ENCODE measurements at regions not wholly inside any gene's neighbourhood (a gene's known extent, or its start where the extent isn't known, plus 50 kb on each side); places are given as distances from the start of the nearest gene placed in this dataset.
A peak's percentile ranks its signal among the peaks of the same experiment; 100 is the strongest.

DNA sequence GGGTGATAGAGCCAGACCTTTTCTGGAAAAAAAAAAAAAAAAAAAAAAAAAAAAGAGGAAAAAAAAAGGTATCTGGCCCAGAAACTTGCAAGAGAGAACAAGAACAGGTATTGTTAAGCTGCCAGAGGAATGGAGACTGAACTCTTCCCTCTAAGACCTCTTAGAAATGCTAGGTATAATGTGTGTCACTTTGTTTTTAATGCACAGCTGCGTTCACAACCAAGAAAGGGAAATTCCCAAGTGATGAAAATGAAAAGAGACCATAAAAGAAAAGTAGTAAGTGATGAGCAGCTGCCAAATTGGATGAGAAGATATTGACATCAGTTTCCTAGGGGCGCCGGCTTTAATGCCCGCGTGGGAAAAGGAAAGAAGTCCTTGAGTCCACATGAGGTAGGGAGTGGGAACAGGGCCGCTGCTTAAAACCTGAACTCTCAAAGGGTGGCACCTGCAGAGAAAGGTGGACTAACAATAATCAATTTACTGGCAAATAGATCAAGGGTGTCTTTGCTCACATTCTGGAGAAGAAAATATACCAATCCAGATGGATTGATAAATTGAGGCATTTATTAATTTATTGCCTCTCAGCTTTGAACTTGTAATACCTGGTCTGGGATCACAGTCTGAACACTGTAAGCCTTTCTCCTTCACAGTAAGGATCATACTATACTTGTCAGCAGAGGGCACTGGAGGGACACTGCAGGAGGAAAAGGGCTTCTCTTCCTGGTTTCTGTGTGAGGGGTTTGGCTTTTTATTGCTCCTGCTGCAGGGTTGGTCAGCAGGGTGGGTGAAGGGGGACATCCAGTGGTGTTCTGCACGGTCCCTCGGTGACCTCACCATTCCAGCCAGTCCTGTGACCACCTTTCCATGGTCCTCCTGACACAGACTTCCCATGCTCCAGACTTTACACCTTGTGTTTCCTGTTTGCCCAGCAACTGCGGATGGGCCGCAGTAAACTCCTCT lies 131.6 kb downstream of the AQP9 start:
- peak; percentile 67 to 99 (median 96) for ATAC-seq
- DNase-seq, result peak in 3 of 6 donors; percentile 23 to 53 (median 28)
- FAIRE-seq, result no peak
- Histone ChIP-seq H3K4me1 (no peaks in the 10 kb centered on the region), H3K9me3 (no peaks in the 10 kb centered on the region), H3K36me3 (no peaks in the 10 kb centered on the region), H3K4me3 (no peak overlapping the region), H3K27ac (peak overlapping the region in 1 of 4 donors; percentile 32), H3K27me3 (no peaks in the 10 kb centered on the region)
- TF ChIP-seq, protein P1, sequence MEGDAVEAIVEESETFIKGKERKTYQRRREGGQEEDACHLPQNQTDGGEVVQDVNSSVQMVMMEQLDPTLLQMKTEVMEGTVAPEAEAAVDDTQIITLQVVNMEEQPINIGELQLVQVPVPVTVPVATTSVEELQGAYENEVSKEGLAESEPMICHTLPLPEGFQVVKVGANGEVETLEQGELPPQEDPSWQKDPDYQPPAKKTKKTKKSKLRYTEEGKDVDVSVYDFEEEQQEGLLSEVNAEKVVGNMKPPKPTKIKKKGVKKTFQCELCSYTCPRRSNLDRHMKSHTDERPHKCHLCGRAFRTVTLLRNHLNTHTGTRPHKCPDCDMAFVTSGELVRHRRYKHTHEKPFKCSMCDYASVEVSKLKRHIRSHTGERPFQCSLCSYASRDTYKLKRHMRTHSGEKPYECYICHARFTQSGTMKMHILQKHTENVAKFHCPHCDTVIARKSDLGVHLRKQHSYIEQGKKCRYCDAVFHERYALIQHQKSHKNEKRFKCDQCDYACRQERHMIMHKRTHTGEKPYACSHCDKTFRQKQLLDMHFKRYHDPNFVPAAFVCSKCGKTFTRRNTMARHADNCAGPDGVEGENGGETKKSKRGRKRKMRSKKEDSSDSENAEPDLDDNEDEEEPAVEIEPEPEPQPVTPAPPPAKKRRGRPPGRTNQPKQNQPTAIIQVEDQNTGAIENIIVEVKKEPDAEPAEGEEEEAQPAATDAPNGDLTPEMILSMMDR (IDR thresholded peaks at IDR 0.05), result peak in 3 of 4 donors; percentile 32 to 43 (median 34)
- intact Hi-C loops (cut with DNase I), result loop anchor here in 1 of 3 donors (10.0 kb wide), 1 partner anchor 485 kb away; no protein-coding TSS in a partner anchor
- 34 to 45% methylated on average over 10 of the region's 10 CpGs for WGBS, 2 donors

DNA sequence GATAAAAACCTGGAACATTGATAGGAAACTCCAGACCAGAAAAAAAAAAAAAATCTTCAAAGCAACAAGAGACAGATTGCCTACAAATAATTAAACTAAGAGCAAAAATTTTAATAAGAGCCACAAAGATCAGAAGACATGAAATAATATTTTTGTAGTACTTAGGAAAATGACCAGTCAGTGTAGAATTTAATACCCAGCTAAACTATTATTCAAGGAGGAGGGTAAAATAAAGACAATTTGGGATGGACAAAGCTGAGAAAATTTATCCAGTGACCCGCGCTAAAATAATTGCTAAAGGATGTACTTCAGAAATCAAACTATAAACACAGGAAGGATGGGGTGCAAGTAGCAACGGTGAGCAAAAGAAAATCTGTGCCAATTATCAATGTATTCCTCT lies 133.2 kb downstream of the AQP9 start:
- Histone ChIP-seq H3K27ac (no peak overlapping the region), H3K36me3 (no peaks in the 10 kb centered on the region), H3K27me3 (no peaks in the 10 kb centered on the region), H3K4me1 (no peaks in the 10 kb centered on the region), H3K9me3 (no peaks in the 10 kb centered on the region), H3K4me3 (no peak overlapping the region)
- intact Hi-C loops (cut with DNase I), result no loop called here
- ATAC-seq, result no peak
- DNase-seq, result no peak
- no peak for FAIRE-seq
- TF ChIP-seq, protein P1 (IDR thresholded peaks at IDR 0.05), result no peak
- 93% methylated on average over 3 of the region's 3 CpGs for WGBS, 2 donors

DNA sequence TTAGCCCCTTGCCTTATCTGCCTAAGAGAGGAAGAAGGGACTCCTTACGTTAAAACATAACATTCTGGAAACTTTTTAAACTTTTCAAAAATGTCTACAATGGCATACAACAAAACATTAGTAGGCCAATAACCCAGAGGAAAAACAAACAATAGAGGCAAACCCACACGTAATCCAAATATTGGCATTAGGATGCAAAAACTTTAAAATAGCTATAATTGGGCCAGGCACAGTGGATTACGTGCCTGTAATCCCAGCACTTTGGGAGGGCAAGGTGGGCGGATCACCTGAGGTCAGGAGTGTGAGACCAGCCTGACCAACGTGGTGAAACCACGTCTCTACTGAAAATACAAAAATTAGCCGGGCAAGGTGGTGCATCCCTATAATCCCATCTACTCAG lies 134.9 kb downstream of the AQP9 start:
- WGBS, 2 donors, result 82 to 85% methylated on average over 7 of the region's 7 CpGs
- no peak overlapping the region for H3K4me3 ChIP-seq
- no peaks in the 10 kb centered on the region for H3K4me1 ChIP-seq
- intact Hi-C loops (cut with DNase I), result no loop called here
- no peaks in the 10 kb centered on the region for H3K36me3 ChIP-seq
- ATAC-seq (no peak), DNase-seq (no peak), FAIRE-seq (no peak)
- no peaks in the 10 kb centered on the region for H3K9me3 ChIP-seq
- no peaks in the 10 kb centered on the region for H3K27me3 ChIP-seq
- H3K27ac ChIP-seq, result no peak overlapping the region
- TF ChIP-seq, protein P1 (IDR thresholded peaks at IDR 0.05), result no peak

DNA sequence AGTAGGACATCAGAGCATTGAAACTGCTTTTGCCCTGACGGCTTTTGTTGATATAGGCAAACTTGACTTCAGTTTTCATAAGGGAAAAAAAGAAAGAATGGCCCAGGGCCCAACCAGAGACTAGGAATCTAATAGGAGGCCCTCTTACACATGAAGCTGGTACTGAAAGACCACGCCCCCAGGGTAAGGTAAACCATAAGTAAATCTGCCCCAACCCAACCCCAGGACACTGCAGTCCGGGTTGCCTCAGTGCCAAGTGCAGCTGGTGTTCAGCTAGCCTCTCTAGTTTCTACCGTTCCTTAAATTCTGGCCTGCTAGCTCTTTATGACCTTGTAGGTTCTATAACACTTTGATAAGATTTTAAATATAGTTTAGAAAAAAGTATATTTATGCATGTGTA lies 136.7 kb downstream of the AQP9 start:
- Histone ChIP-seq H3K36me3 (no peaks in the 10 kb centered on the region), H3K27me3 (no peaks in the 10 kb centered on the region), H3K4me3 (no peak overlapping the region), H3K27ac (no peak overlapping the region), H3K4me1 (no peaks in the 10 kb centered on the region), H3K9me3 (no peaks in the 10 kb centered on the region)
- ATAC-seq, result no peak
- TF ChIP-seq, protein P1 (IDR thresholded peaks at IDR 0.05), result no peak
- no peak for FAIRE-seq
- WGBS, 2 donors, result 42 to 50% methylated on average over 4 of the region's 4 CpGs
- DNase-seq, result no peak
- intact Hi-C loops (cut with DNase I), result no loop called here

DNA sequence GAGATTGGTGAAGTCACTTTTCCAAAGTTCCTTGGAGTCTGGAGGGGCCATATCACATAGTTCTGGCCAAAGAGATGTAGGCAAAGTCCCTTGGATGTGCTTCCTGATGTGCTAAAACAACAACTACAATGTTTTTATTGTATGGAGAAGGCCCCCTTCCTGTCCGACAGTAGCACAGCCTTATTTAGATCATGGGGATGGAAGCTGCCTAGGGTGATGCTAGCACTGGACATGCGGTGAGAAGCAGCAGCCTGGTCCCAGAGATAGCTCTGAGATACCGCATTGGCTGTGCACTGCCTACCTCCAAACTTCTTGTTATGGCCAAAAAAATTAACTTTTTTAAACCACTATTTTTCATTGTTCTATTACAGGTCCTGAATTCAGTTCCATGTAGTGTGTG lies 137.6 kb downstream of the AQP9 start:
- 96 to 98% methylated on average over 3 of the region's 3 CpGs for WGBS, 2 donors
- no peaks in the 10 kb centered on the region for H3K9me3 ChIP-seq
- no peak for FAIRE-seq
- ATAC-seq, result no peak
- H3K27ac ChIP-seq, result no peak overlapping the region
- TF ChIP-seq, protein P1 (IDR thresholded peaks at IDR 0.05), result no peak
- no peak overlapping the region for H3K4me3 ChIP-seq
- intact Hi-C loops (cut with DNase I), result no loop called here
- no peak for DNase-seq
- no peaks in the 10 kb centered on the region for H3K36me3 ChIP-seq
- H3K27me3 ChIP-seq, result no peaks in the 10 kb centered on the region
- H3K4me1 ChIP-seq, result no peaks in the 10 kb centered on the region
